GM12872 (cell line): ENCODE measurements at regions not wholly inside any gene's neighbourhood (a gene's known extent, or its start where the extent isn't known, plus 50 kb on each side); places are given as distances from the start of the nearest gene placed in this dataset.

ENCODE experiments used
- CTCF ChIP-seq: IDR thresholded peaks from 3 replicates; pipeline ENCODE4 v1.5.1; 2011; ENCODE audit warnings: low read depth, mild to moderate bottlenecking, low read length, moderate library complexity; ENCODE audit not compliant: insufficient read depth

- TF ChIP-seq CTCF = no peak
Measured at GRCh38 chr1:105399716-105400115, 1650.0 kb downstream of the AMY1C start.

GRCh38 chr1:105416261-105416660 is 1640.2 kb upstream of the PRMT6 start:
- no peak for TF ChIP-seq CTCF

GRCh38 chr1:105419030-105419429 is 1637.4 kb upstream of the PRMT6 start:
- no peak for TF ChIP-seq CTCF

GRCh38 chr1:105427543-105427942 is 1628.9 kb upstream of the PRMT6 start:
- TF ChIP-seq CTCF = no peak

GRCh38 chr1:105436589-105437259 is 1619.8 kb upstream of the PRMT6 start:
- TF ChIP-seq CTCF = no peak

- no peak for TF ChIP-seq CTCF
Measured at GRCh38 chr1:105437847-105438246, 1618.6 kb upstream of the PRMT6 start.

GRCh38 chr1:105442901-105443300 is 1613.6 kb upstream of the PRMT6 start:
- no peak for TF ChIP-seq CTCF
